K562 (cell line): ENCODE measurements at regions not wholly inside any gene's neighbourhood (a gene's known extent, or its start where the extent isn't known, plus 50 kb on each side); places are given as distances from the start of the nearest gene placed in this dataset.

Source experiments
- CEBPB ChIP-seq: fragments of 450-650 bp; IDR thresholded peaks from 2 replicates; pipeline ENCODE4 v1.6.1; 2016; ENCODE audit warnings: missing genetic modification characterization, missing compliant biosample characterization
- ZKSCAN3 ChIP-seq: fragments of 250-450 bp; sonication (Bioruptor Pico); IDR thresholded peaks from 2 replicates; pipeline ENCODE4 v1.4.0; 2020
- TF ChIP-seq, protein P1 (sequence below): fragments of 450-650 bp; IDR thresholded peaks from 2 replicates; pipeline ENCODE4 v1.6.1; 2017; ENCODE audit warnings: antibody characterized with exemption
- TF ChIP-seq, protein P2 (sequence below), 3 experiments: IDR thresholded peaks in 2 of 3; conservative IDR thresholded peaks in 1 of 3; 2 replicates each; pipeline ENCODE4 v1.5.1; 2011 to 2012; ENCODE audit warnings: low read length in 3 of 3, mild to moderate bottlenecking in 3 of 3, control low read depth in 2 of 3, improper control_type of control experiment in 1 of 3, inconsistent platforms in 1 of 3, low read depth in 1 of 3, mixed read lengths in 1 of 3, moderate library complexity in 1 of 3; ENCODE audit not compliant: insufficient read depth in 2 of 3

DNA sequence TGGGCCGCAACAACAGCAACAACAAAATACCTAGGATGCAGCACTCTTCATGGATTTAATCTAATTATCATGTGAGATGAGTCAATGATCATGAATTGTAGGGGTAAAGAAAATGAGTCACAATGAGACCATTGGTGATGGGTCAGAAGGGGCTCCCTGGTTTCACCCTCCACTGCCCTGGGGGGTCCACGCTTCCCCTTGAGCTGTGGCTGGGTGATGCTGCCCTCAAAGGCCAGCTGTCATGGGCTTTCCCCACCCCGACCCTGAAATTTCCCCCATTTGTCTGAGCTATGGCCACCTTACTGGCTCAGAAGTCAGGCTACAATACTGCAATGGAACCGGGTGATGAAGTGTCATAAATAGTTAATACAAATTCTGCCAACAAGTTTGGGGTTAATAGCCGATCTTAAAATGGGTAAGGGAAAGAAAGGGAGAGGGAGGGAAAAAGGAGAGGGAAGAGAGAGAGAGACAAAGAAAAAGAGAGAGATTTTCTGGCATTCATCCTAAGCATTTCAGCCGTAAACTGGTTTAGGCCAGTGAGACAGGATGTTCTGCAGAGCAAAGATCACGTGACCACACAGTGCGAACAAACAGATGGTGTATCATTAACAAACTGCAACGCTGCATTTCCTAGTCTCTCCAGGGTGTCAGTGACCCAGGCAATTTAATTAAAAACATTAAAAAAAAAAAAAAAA is 143.4 kb upstream of the ERRFI1 start:
- TF ChIP-seq CEBPB (tag) (no peak), ZKSCAN3 (CRISPR knock-in tag) (no peak)
- TF ChIP-seq, protein P1, sequence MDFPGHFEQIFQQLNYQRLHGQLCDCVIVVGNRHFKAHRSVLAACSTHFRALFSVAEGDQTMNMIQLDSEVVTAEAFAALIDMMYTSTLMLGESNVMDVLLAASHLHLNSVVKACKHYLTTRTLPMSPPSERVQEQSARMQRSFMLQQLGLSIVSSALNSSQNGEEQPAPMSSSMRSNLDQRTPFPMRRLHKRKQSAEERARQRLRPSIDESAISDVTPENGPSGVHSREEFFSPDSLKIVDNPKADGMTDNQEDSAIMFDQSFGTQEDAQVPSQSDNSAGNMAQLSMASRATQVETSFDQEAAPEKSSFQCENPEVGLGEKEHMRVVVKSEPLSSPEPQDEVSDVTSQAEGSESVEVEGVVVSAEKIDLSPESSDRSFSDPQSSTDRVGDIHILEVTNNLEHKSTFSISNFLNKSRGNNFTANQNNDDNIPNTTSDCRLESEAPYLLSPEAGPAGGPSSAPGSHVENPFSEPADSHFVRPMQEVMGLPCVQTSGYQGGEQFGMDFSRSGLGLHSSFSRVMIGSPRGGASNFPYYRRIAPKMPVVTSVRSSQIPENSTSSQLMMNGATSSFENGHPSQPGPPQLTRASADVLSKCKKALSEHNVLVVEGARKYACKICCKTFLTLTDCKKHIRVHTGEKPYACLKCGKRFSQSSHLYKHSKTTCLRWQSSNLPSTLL, result no peak
- TF ChIP-seq, protein P2, sequence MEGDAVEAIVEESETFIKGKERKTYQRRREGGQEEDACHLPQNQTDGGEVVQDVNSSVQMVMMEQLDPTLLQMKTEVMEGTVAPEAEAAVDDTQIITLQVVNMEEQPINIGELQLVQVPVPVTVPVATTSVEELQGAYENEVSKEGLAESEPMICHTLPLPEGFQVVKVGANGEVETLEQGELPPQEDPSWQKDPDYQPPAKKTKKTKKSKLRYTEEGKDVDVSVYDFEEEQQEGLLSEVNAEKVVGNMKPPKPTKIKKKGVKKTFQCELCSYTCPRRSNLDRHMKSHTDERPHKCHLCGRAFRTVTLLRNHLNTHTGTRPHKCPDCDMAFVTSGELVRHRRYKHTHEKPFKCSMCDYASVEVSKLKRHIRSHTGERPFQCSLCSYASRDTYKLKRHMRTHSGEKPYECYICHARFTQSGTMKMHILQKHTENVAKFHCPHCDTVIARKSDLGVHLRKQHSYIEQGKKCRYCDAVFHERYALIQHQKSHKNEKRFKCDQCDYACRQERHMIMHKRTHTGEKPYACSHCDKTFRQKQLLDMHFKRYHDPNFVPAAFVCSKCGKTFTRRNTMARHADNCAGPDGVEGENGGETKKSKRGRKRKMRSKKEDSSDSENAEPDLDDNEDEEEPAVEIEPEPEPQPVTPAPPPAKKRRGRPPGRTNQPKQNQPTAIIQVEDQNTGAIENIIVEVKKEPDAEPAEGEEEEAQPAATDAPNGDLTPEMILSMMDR (IDR thresholded peaks at IDR 0.05 in 2 of 3, conservative IDR thresholded peaks at IDR 0.05 in 1 of 3; ENCODE audit: insufficient read depth in 2 of 3, low read depth in 1 of 3, low read length in 3 of 3), result no peak
